ENCODE measurements at regions not wholly inside any gene's neighbourhood (a gene's known extent, or its start where the extent isn't known, plus 50 kb on each side); places are given as distances from the start of the nearest gene placed in this dataset.

GRCh38 chr16:87066133-87067002 lies 250.8 kb downstream of the C16orf95 start:
- no peak for TF ChIP-seq GATA2 (IDR thresholded peaks at IDR 0.05; ENCODE audit: low read depth, low read length)
- TF ChIP-seq GATA3 (IDR thresholded peaks at IDR 0.05; ENCODE audit: low read depth, low read length): no peak
